ENCODE measurements at regions not wholly inside any gene's neighbourhood (a gene's known extent, or its start where the extent isn't known, plus 50 kb on each side); places are given as distances from the start of the nearest gene placed in this dataset.

GRCh38 chrX:96094616-96095015 lies 590.0 kb upstream of the DIAPH2 start:
- H3K4me3 ChIP-seq (ENCODE audit: low read depth in 1 of 3, low read length in 3 of 3), result no peak overlapping the region
- H3K4me1 ChIP-seq (ENCODE audit: control insufficient read depth in 4 of 4, insufficient read depth in 4 of 4, low read length in 3 of 4), result no peaks in the 10 kb centered on the region
- no peaks in the 10 kb centered on the region for H3K9me3 ChIP-seq (ENCODE audit: control insufficient read depth in 4 of 4, low read length in 3 of 4)
- WGBS, result 79% methylated on average over 5 of the region's 5 CpGs
- no peak overlapping the region for H3K27ac ChIP-seq (ENCODE audit: low read depth in 1 of 2, low read length in 2 of 2)
- no peaks in the 10 kb centered on the region for H3K36me3 ChIP-seq (ENCODE audit: control insufficient read depth in 4 of 4, insufficient read depth in 3 of 4, low read depth in 1 of 4, low read length in 3 of 4)
- DNase-seq (ENCODE audit: low spot score), result no peak
- TF ChIP-seq EGR1 (IDR thresholded peaks at IDR 0.05; ENCODE audit: low read depth in 2 of 2) (no peak), HNF4G (IDR thresholded peaks at IDR 0.05) (no peak), RXRA (IDR thresholded peaks at IDR 0.05) (no peak), TAF1 (conservative IDR thresholded peaks at IDR 0.05) (no peak), ZBTB33 (IDR thresholded peaks at IDR 0.05) (no peak), HNF4A (conservative IDR thresholded peaks at IDR 0.05) (no peak), MAX (IDR thresholded peaks at IDR 0.05) (no peak), RAD21 (IDR thresholded peaks at IDR 0.05) (no peak), ATF3 (IDR thresholded peaks at IDR 0.05) (no peak), JUND (IDR thresholded peaks at IDR 0.05) (no peak), YY1 (IDR thresholded peaks at IDR 0.05) (no peak), GABPA (IDR thresholded peaks at IDR 0.05 in 1 of 2, conservative IDR thresholded peaks at IDR 0.05 in 1 of 2) (no peak), NR2F2 (IDR thresholded peaks at IDR 0.05) (no peak), REST (IDR thresholded peaks at IDR 0.05) (no peak), FOXA2 (IDR thresholded peaks at IDR 0.05) (no peak), CTCF (IDR thresholded peaks at IDR 0.05; ENCODE audit: low read depth, low read length, missing input control) (no peak), FOXA1 (IDR thresholded peaks at IDR 0.05) (no peak)
- H3K9ac ChIP-seq (ENCODE audit: low read depth in 1 of 2, low read length in 2 of 2), result no peak overlapping the region
- H3K27me3 ChIP-seq (ENCODE audit: control insufficient read depth in 4 of 4, insufficient read depth in 4 of 4, low read length in 3 of 4), result no peaks in the 10 kb centered on the region

GRCh38 chrX:96098471-96098870 lies 586.2 kb upstream of the DIAPH2 start:
- TF ChIP-seq ATF3 (IDR thresholded peaks at IDR 0.05) (no peak), YY1 (IDR thresholded peaks at IDR 0.05) (no peak), RAD21 (IDR thresholded peaks at IDR 0.05) (no peak), CTCF (IDR thresholded peaks at IDR 0.05; ENCODE audit: low read depth, low read length, missing input control) (no peak), RXRA (IDR thresholded peaks at IDR 0.05) (no peak), FOXA2 (IDR thresholded peaks at IDR 0.05) (no peak), HNF4G (IDR thresholded peaks at IDR 0.05) (no peak), TAF1 (conservative IDR thresholded peaks at IDR 0.05) (no peak), FOXA1 (IDR thresholded peaks at IDR 0.05) (no peak), GABPA (IDR thresholded peaks at IDR 0.05 in 1 of 2, conservative IDR thresholded peaks at IDR 0.05 in 1 of 2) (no peak), NR2F2 (IDR thresholded peaks at IDR 0.05) (no peak), ZBTB33 (IDR thresholded peaks at IDR 0.05) (no peak), SP1 (IDR thresholded peaks at IDR 0.05) (no peak), EGR1 (IDR thresholded peaks at IDR 0.05; ENCODE audit: low read depth in 2 of 2) (no peak), JUND (IDR thresholded peaks at IDR 0.05) (no peak)
- WGBS, result 66% methylated on average over 1 of the region's 1 CpG
- no peak overlapping the region for H3K27ac ChIP-seq (ENCODE audit: low read depth in 1 of 2, low read length in 2 of 2)
- H3K9me3 ChIP-seq (ENCODE audit: control insufficient read depth in 4 of 4, low read length in 3 of 4), result no peaks in the 10 kb centered on the region
- H3K4me1 ChIP-seq (ENCODE audit: control insufficient read depth in 4 of 4, insufficient read depth in 4 of 4, low read length in 3 of 4), result no peaks in the 10 kb centered on the region
- DNase-seq (ENCODE audit: low spot score), result no peak
- H3K4me3 ChIP-seq (ENCODE audit: low read depth in 1 of 3, low read length in 3 of 3), result no peak overlapping the region
- H3K9ac ChIP-seq (ENCODE audit: low read depth in 1 of 2, low read length in 2 of 2), result no peak overlapping the region
- no peaks in the 10 kb centered on the region for H3K36me3 ChIP-seq (ENCODE audit: control insufficient read depth in 4 of 4, insufficient read depth in 3 of 4, low read depth in 1 of 4, low read length in 3 of 4)
- H3K27me3 ChIP-seq (ENCODE audit: control insufficient read depth in 4 of 4, insufficient read depth in 4 of 4, low read length in 3 of 4), result no peaks in the 10 kb centered on the region
